CD4-positive, alpha-beta T cell treated with Interleukin-21 for 1 hour (primary cell): ENCODE measurements at regions not wholly inside any gene's neighbourhood (a gene's known extent, or its start where the extent isn't known, plus 50 kb on each side); places are given as distances from the start of the nearest gene placed in this dataset.
"Not testable (repeated sequence)": the region's sequence is repeated elsewhere in the genome, so short reads cannot be mapped to it uniquely, and the experiment has no call there.

Experiments
- DNase-seq: peaks from one replicate; pipeline ENCODE4 v3.0.0-alpha.2; 2020

DNA sequence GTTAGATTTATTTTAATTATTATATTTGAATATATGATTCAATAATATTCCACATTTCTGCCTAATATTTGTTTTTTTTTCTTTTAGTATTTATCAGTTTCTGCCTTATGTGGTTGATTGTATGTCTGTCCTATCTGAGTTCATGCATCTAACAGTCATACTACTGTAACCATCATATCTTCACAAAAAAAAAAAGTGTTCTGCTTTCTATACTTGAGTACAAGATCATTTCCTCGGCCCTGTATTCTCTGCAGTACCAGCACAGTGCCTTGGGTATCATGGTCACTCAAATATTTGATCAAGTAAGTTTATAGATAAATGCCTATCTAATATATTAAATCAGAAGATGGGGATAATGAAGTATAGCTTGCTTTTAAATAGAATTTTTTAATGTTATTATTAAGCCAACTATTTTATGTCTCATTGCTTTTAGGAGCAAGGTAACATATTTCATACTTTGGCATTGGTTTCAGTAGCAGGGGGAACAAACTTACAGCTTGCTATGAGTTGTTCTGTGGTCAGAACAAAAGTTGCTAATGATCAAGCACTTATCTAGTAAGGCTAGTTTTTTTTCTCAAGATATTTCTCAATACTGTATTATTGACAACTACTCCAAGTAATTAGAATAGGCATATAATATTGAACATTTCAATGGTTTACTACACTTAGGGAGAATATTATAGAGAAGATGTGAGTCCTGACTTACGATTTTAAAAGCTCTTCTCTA, 290.5 kb upstream of the FBXO33 start:
- no peak for DNase-seq

DNA sequence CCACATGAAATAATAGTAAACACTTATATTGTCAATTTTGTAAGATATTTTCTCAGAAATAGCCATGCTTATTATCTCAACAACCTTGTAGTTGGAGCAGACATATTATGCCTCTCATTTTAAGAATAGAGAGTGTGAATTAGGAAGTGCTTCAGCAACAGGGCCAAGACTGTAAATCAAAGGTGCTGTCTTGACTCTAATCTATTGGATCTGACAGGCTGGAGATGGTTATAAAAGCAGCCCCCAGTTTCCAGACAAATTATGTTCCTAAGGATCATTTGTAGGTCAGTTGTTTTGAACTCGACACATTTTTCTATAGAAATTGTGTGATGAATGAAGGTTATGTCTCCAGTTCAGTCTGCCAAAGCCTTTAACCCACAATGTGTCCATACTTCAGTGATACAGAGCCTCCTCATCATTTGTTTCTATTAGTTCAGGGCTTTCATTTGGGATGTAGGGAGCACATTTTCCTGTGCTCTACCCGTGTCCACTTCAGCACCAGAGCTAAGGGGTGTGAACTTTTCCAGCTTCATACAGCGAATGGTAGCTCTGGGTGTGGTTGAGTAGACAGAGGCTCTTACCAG, 284.8 kb upstream of the FBXO33 start:
- no peak for DNase-seq

DNA sequence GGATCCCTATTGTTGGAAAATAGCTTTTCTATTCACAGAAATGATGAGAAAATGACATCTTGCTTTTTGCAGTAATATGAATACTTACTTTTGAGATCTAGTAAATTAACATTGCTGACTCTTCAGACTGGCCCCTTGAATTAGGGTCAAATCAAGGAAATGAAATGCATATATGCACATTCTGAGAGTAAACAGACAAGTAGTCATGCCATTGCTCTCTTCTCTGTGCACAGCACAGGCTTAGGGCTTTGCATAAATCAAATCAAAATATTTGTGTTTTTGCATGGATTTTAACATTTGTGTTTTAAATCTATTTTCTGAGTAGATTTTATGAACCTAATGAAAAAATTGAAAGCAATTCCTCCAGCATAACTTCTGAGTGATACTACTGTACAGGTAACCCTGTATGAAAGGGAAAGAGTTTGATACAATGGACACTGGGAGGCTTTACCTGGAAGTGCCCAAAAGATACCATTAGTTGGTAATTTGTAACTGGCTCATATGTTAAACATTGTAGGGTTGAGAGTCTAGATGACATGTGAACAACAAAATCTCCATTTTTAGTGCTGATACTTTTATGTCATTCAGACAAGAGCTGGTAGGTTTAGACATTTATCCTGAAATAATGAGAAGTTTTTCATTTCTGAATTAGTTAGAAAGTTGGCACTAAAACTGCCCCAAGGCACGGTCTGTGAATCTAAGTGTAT, 280.2 kb upstream of the FBXO33 start:
- DNase-seq: no peak

DNA sequence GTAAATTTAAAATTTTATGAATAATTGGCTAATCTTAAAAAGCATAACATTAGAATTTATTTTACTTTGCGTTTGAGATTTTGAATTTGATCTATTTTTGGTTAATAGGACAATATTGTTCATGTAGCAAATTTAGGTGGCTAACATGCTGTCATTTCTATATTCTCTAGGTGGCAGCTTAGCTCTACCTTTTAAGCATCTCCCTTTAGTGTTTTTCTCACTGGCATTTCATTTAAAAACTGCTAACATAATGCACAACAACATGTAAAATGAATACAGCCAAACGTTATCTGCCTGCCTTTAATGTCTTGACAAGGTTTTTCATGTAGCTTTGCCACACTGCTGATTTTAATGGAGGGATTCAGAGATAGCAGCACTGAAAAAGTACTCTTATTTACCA, 272.4 kb upstream of the FBXO33 start:
- no peak for DNase-seq

DNA sequence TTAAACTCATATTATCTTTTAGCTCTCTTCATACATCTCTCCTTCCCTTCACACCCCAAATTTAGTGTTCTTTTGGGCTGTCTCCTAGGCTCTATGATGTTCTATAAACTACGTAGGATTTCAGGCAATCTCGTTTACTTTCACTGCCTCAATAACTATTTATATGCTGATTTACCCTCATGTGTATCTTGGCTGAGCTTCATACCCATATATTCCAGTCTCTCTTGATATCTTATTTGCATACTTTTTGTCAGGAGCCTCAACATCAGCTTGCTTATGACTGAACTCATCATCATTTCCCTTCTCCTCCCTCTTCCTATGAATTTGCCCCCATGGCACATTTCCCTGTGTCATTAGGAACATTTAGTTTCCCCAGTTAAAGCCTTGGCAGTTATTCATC, 262.1 kb upstream of the FBXO33 start:
- no peak for DNase-seq

DNA sequence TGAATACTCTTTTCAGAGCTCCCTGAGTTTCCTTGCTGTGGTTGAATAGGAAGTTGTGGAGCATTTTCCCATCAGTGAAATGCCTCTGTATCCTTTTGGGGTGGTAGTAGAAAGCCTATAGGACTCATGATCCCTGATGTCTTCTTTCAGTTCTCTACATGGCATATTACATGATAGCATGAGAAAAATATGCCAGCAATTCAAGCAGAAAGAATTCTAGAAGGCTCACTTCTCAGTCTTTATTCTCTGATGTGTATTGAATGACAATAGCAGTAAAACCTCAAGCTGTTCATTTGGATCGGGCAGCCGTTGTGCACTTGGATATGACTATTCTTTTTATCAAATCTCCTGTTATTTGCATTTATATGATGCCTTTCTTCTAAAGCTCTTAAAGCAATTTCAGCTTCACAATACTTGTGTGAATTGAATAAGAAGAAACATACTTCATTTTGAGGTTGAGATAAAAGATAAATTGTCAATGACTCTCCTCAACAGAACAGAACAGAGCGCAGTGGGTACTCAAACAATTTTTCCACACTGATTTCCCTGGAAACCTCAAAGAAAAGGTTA, 251.5 kb upstream of the FBXO33 start:
- DNase-seq: no peak

DNA sequence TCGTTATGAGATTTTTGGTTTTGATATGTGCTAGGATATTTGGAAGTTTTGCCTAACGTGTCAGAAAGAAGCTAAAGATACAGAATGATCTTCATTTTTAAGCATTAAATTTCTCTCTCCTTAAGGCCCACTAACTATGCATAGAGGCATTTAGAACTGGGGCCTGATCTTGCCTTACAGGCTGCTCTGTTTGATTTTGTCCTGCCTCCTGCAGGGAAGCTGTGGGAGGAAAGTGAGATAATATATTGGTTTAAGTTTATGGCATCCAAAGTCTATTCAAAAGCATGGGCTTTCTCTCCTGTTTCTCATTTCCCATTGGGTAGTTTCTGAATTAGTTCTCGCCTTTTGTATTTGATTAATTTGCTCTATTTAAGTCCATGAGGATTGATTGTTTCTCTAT, 250.3 kb upstream of the FBXO33 start:
- no peak for DNase-seq

DNA sequence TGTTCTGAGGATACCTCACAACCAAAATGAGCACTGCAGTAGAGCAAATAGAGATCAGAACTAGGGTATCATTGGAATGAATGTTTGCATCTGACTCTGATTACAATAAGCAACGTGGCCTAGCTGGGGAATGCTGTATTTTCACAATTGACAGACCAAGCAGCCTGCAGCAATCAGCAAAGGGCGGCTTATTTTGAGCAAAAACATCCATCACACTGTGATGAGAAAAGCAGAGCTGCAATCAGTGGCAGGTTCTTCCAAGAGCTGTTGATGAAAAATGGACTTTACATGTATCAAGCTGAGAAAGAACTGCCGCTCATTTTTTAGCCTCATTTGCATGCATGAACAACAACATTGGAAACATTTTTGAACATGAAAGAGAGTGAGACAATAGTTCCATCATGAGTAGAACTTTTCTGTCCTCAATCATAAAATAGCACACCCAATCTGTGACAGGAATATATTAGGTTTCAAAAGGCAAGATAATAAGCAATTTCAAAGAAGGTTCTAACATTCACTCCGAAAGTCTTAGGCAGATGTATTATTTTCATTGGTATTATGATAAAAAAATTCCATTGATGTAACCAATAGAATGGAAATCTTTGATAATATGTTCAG, 249.7 kb upstream of the FBXO33 start:
- no peak for DNase-seq

DNA sequence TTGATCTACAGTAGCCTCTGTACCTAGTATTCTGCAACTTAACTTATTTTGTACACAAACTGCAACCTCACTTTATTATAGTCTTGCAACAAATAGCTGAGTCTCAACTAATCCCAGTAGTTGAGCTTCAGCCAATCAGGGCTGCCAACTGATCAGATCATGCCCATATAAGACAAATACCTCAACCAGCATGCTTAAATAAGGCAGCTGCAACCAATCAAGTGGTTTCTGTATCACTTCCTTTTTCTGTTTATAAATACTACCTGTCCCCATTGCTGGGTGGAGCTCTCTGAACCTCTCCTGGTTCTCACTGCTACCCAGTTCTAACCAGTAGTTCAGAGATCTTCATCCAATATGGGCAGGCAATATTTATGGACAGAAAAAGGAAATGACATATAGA, 248.5 kb upstream of the FBXO33 start:
- DNase-seq: no peak

DNA sequence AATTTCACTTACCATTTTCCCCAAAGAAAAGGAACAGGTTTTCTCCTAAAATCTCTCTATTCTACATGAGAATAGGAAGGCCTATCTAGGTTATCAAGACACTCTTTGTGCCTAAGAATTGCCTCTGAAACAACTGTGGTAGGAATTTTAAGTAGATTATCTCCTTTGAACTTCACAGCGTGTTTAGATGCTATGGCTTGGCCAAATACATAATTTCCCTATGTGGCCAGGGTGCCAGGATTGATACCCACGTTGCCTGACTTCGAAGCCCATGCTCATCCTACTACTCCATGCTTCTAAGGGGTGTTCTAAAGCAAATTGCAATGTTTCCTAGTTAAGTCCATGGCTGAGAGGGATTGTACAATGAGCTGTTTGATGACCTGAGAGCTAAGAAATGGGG, 241.5 kb upstream of the FBXO33 start:
- no peak for DNase-seq

DNA sequence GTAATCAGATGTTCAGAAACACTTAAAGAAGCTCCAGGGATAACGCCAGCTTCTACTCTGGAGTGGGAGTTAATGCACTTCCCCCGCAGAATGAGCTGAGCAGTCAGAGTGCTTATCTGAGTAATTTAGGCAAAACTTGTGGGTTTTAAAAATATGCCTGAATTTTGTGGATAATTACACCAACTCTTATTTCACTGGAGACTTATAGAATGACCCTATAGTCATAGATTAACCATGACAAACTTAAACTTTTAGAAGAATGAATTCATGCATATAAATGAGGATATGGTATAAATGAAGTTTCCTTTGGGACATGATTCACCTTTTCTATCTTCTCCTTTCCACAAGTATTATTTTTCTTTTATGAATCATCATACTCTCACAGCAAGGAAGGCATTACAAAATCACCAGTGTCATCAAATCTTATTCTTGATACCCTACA, 241.1 kb upstream of the FBXO33 start:
- DNase-seq: no peak

DNA sequence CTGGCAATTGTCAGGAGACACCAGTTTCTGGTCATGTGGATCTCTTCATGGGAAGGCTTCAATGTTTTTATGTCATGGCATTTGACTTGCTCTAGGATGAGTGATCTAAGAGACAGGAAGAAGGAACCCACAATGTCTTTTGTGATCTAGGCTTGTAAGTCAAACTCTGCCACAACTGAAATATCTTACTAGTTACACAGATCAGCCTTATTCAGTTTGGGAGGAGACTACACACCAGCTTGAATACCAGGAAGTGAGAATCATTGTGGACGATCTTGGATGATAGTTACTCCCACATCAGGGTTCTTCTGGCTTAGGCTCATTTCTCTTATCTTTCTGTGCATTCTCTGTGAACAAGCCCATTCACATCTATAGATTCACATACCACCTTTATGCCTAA, 236.2 kb upstream of the FBXO33 start:
- no peak for DNase-seq

DNA sequence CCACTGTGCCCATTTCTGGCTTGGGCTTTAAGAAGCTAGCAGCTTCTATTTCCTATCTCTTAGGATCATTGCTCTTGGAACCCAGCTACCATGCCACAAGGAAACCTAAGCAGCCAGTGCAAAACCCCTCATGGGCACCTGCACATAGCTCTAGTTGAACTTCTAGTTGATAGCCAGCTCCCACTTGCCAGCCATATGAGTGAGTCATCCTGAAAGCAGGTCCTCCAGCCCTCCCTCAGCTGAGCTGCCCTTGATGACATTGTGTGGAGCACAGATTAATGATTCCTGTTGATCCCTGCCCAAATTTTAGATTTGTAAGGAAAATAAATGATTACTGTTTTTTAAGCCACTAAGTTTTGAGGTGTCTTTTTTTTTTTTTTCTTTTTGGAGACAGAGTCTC, 234.2 kb upstream of the FBXO33 start:
- DNase-seq: no peak

DNA sequence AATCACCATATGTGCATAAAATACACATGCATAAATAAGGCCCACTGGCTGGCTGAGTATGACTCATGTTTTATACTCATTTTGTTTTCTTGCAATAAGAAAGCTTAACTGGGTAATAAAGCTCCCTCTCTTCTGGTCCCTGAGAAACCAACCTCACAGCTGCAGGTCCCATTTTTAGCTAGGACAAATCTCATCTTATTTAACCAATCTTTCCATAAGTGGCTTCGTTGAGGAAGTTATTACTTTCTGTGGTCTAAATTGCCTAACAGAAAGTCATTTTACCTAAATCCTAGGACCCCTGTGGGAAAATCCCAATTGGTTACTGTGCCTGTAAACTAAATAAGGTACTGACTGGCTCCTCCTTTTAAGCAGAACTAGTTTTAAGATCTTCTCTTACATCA, 232.8 kb upstream of the FBXO33 start:
- DNase-seq: no peak

DNA sequence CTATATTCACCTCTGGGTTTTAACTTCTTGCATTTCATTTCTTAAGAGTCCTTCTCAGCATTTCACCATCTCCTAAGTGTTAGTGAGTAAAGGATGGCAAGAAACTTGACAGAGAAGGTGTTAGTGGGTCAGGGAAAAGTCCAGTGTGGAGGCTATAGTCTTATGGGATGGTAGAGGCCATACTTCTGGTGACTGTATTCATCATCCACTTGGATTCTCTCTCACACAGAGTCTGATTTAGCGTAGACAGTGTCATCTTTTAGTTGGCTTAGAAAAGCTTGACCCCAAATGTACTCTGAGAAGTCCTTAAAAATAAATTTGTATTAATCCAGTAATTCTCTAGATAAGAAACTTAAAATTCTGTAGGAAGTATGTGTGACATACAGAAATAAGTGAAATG, 232.4 kb upstream of the FBXO33 start:
- no peak for DNase-seq

DNA sequence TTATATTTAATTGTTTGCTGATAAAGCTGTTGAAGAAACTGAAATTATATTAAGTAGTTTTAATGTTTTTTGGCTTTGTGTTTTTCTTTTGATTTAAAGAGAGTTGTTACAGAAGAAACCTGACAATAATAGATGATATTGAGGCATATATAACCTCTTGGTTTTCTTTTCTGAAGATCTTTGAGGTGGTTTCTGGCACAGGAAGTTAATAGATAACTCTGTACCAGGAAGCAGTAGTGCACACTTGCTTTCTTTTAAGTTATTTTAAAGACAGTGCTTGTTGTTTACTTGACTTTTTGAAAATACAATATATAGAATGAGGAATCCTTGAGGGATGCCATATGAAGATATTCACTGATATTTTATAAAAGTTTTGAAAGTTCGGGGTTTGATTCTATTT, 209.0 kb upstream of the FBXO33 start:
- DNase-seq: peak; percentile 29

DNA sequence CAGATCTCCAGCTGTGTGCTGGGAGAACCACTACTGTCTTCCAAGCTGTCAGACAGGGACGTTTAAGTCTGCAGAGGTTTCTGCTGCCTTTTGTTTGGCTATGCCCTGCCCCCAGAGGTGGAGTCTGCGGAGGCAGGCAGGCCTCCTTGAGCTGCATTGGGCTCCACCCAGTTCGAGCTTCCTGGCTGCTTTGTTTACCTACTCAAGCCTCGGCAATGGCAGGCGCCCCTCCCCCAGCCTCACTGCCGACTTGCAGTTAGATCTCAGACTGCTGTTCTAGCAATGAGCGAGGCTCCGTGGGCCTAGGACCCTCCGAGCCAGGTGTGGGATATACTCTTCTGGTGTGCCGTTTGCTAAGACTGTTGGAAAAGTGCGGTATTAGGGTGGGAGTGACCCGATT, 206.8 kb upstream of the FBXO33 start:
- DNase-seq: not testable (repeated sequence)

DNA sequence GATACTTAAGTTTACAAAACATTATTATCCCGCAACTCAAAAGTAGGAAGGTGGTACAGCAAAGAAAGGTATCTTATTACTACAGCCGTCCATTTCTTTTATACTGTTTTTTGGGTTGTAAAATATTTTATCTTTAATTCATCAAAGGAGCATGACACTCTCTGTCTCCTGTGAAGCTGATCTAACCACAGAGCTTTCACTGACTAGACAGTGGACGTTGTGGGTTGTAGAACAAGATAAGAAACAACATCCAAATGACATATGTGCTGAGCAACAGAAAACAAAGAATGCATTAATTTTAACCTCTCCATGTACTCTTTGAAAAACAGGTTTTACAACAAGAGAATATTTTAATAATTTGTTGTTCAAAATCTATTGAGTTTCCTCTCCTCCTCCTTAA, 195.9 kb upstream of the FBXO33 start:
- DNase-seq: peak; percentile 11

DNA sequence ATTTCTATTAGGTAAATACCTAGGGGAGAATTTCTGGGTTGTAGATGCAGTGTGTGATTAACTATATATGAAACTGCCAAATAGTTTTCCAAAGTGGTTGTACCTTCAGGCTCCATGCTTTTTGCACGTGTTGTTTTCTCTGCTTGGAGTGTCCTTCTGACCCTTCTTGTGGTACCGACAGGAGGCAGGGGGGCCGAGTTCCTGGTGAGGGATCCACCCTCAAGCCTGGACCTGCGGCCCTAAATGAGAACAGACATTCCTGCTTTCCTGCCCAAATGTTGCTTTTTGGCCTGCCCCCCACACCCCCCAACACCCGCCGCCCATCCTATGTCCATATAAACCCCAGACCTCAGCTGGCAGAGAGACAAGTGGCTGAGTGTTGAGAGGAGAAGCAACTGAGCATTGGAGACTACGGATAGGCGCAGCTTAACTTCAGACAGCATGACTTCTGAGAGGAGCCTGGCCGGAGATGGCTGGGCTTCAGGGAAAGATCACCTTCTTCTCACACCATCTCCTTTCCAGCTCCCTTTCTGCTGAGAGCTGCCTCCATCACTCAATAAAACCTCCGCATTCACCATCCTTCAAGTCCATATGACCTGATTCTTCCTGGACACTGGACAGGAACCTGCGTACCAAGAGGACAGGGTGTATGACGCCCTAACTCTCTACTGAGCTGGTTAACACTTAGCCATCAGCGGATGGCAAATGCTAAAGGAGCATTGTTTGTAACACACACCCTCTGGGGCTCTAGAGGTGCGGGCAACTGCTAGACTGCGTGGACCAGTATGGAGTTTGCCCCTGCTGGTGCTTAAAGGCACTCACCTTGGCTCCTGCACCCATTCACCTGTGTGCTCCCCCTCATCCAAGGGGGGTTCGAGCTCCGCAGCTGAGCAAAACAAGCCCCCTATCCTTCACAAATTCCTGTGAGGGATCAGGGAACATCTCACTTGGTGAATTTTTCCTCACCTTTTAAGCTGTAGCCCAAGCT, 194.7 kb upstream of the FBXO33 start:
- DNase-seq: no peak

DNA sequence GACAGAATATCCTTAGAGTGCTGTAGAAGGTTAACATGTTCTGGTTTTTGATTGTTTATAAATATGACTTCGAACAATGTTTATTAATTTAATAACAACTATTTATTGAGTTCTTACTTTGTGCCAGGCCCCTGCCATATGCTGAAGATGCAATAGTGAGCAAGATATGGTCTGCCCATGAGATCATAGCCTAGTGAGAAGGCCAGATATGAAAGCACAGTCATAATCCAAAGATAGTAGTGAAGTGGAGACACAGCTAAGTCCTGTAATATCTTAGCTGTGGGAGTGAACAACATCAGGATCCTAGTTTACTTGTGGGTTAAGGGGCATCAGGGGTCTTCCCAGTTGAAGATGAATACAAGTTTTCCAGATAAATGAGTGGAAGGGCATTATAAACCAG, 189.4 kb upstream of the FBXO33 start:
- DNase-seq: no peak

DNA sequence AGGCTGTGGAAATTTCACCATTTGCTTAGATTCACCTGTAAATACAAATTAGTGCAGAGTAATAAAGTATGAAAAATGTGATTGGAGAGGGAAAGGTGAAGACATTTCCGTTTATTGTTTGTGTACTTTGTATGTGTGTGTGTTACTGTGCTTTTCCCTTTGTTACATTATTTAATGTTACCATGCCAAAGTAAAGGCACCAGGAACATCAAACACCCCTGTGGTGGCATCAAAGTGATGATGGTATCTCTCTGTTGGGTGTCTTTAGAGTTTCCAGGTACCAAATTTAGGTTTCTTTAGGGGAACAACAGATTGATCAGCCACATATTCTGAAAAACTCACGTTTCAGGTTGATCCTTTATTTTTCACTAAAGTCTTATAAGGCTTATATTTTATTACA, 189.0 kb upstream of the FBXO33 start:
- peak; percentile 11 for DNase-seq

DNA sequence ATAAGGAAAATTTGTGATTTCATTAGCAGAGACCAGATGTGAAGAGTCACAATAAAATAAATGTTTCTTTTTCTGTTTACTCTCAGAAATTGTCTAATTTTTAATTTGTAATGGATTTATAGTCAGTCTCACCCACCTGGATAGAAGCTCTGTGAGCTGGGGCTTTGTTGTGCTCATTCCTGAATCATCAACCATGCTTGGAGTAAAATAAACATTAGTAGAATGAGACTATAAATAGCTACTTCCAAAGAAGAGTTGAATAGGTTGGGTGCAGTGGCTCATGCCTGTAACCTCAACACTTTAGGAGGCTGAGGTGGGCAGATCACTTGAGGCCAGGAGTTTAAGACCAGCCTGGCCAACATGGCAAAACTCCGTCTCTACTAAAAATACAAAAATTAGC, 185.3 kb upstream of the FBXO33 start:
- no peak for DNase-seq
